Kidney epithelial cell (primary cell): ENCODE measurements at regions not wholly inside any gene's neighbourhood (a gene's known extent, or its start where the extent isn't known, plus 50 kb on each side); places are given as distances from the start of the nearest gene placed in this dataset.

Experiments
- DNase-seq: peaks from one replicate; pipeline ENCODE4 v3.0.0-alpha.2; 2010; ENCODE audit warnings: low read depth
- H3K27me3 ChIP-seq: 2 replicates; pipeline ENCODE4 v1.6.0; 2011; ENCODE audit warnings: low read length; ENCODE audit not compliant: control insufficient read depth, insufficient read depth
- H3K36me3 ChIP-seq: 2 replicates; pipeline ENCODE4 v1.5.1; 2011; ENCODE audit warnings: low read length; ENCODE audit not compliant: control insufficient read depth, insufficient read depth
- H3K4me3 ChIP-seq: 2 replicates; pipeline ENCODE4 v1.5.1; 2011; ENCODE audit warnings: low read depth, mild to moderate bottlenecking, control low read depth, low read length
- CTCF ChIP-seq: IDR thresholded peaks from 2 replicates; pipeline ENCODE4 v1.5.1; 2011; ENCODE audit warnings: mild to moderate bottlenecking, moderate library complexity, low read length, control low read depth, inconsistent platforms; ENCODE audit not compliant: insufficient read depth, poor library complexity, severe bottlenecking

- no peak for TF ChIP-seq CTCF
- no peaks in the 10 kb centered on the region for H3K36me3 ChIP-seq
- no peak for DNase-seq
- H3K27me3 ChIP-seq: no peaks in the 10 kb centered on the region
- H3K4me3 ChIP-seq: no peak overlapping the region
These were observed 121.5 kb upstream of the FAM3C start for GRCh38 chr7:121517591-121517990.

- no peak for TF ChIP-seq CTCF
- DNase-seq: no peak
- no peak overlapping the region for H3K4me3 ChIP-seq
- H3K27me3 ChIP-seq: no peaks in the 10 kb centered on the region
- H3K36me3 ChIP-seq: no peaks in the 10 kb centered on the region
These were observed 120.7 kb upstream of the FAM3C start for GRCh38 chr7:121516821-121517220.

- no peak overlapping the region for H3K4me3 ChIP-seq
- no peaks in the 10 kb centered on the region for H3K27me3 ChIP-seq
- no peaks in the 10 kb centered on the region for H3K36me3 ChIP-seq
- no peak for TF ChIP-seq CTCF
- DNase-seq: no peak
These were observed 119.7 kb upstream of the FAM3C start for GRCh38 chr7:121515630-121516401.

GRCh38 chr7:121515229-121515628, 119.1 kb upstream of the FAM3C start:
- no peaks in the 10 kb centered on the region for H3K36me3 ChIP-seq
- H3K4me3 ChIP-seq: no peak overlapping the region
- no peak for TF ChIP-seq CTCF
- no peak for DNase-seq
- no peaks in the 10 kb centered on the region for H3K27me3 ChIP-seq

GRCh38 chr7:121513105-121513504, 117.0 kb upstream of the FAM3C start:
- Histone ChIP-seq H3K4me3 (no peak overlapping the region), H3K27me3 (no peaks in the 10 kb centered on the region), H3K36me3 (no peaks in the 10 kb centered on the region)
- DNase-seq: no peak
- TF ChIP-seq CTCF: no peak
